AG09319 (cell line): ENCODE measurements at regions not wholly inside any gene's neighbourhood (a gene's known extent, or its start where the extent isn't known, plus 50 kb on each side); places are given as distances from the start of the nearest gene placed in this dataset.
"Not testable (repeated sequence)": the region's sequence is repeated elsewhere in the genome, so short reads cannot be mapped to it uniquely, and the experiment has no call there.

Experiments
- DNase-seq: peaks from one replicate; pipeline ENCODE4 v3.0.0-alpha.2; 2010; ENCODE audit warnings: low read depth; ENCODE audit errors: extremely low read depth
- CTCF ChIP-seq: IDR thresholded peaks from 2 replicates; pipeline ENCODE4 v1.5.1; 2011; ENCODE audit warnings: low read depth, mild to moderate bottlenecking, inconsistent platforms, low read length, moderate library complexity

GRCh38 chr12:87348071-87348470 is 681.1 kb downstream of the C12orf50 start:
- no peak for TF ChIP-seq CTCF
- DNase-seq = no peak

GRCh38 chr12:87344699-87345098 is 684.5 kb downstream of the C12orf50 start:
- no peak for DNase-seq
- no peak for TF ChIP-seq CTCF

- no peak for TF ChIP-seq CTCF
- DNase-seq = no peak
These were observed 690.5 kb downstream of the C12orf50 start for GRCh38 chr12:87338681-87339080.

- no peak for DNase-seq
- TF ChIP-seq CTCF = no peak
These were observed 692.3 kb downstream of the C12orf50 start for GRCh38 chr12:87336814-87337336.

GRCh38 chr12:87332987-87333726 is 696.0 kb downstream of the C12orf50 start:
- no peak for DNase-seq
- no peak for TF ChIP-seq CTCF

GRCh38 chr12:87330071-87330555 is 699.1 kb downstream of the C12orf50 start:
- not testable (repeated sequence) for DNase-seq

GRCh38 chr12:87329076-87329863 is 699.9 kb downstream of the C12orf50 start:
- no peak for TF ChIP-seq CTCF
- DNase-seq = no peak
